ENCODE measurements at regions not wholly inside any gene's neighbourhood (a gene's known extent, or its start where the extent isn't known, plus 50 kb on each side); places are given as distances from the start of the nearest gene placed in this dataset.

DNA sequence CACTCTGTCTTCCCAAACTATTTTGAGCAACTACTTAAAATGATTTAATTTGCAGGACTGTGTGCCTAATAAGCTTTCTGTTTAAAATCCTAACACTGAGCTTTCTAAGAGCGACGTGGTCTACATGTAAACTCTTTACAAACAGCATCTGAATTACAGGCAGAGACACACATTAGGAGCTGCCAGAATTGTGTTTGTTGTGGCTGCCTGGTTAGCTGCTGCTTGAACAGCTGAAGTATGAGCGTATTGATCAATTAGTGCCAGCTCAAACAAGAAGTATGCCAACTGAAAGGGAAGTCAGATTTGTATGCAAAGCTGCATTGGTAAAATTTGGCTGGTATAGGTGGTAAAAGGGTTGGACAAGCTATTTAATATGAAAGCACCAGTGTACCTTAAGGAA is 384.4 kb downstream of the PCDH7 start:
- TF ChIP-seq, protein P1, sequence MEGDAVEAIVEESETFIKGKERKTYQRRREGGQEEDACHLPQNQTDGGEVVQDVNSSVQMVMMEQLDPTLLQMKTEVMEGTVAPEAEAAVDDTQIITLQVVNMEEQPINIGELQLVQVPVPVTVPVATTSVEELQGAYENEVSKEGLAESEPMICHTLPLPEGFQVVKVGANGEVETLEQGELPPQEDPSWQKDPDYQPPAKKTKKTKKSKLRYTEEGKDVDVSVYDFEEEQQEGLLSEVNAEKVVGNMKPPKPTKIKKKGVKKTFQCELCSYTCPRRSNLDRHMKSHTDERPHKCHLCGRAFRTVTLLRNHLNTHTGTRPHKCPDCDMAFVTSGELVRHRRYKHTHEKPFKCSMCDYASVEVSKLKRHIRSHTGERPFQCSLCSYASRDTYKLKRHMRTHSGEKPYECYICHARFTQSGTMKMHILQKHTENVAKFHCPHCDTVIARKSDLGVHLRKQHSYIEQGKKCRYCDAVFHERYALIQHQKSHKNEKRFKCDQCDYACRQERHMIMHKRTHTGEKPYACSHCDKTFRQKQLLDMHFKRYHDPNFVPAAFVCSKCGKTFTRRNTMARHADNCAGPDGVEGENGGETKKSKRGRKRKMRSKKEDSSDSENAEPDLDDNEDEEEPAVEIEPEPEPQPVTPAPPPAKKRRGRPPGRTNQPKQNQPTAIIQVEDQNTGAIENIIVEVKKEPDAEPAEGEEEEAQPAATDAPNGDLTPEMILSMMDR (conservative IDR thresholded peaks at IDR 0.05; ENCODE audit: low read length) = no peak
- TF ChIP-seq EZH2phosphoT487 (IDR thresholded peaks at IDR 0.05; ENCODE audit: borderline replicate concordance) = no peak

Measured in Loucy (cell line).